ENCODE measurements at regions not wholly inside any gene's neighbourhood (a gene's known extent, or its start where the extent isn't known, plus 50 kb on each side); places are given as distances from the start of the nearest gene placed in this dataset.

GRCh38 chr17:74107107-74107506, 96.4 kb upstream of the RPL38 start:
- H3K4me3 Mint-ChIP-seq, result no peak overlapping the region
- no peak overlapping the region for H3K27ac Mint-ChIP-seq
- peaks cover 0 to 8% (median 0%) of the 10 kb centered on the region in 7 donors for H3K4me1 Mint-ChIP-seq
- ChIA-PET POLR2A (no interaction called here), CTCF (no interaction called here)
- H3K36me3 ChIP-seq (ENCODE audit: control insufficient read depth in 2 of 3, insufficient read depth in 3 of 3, low read length in 3 of 3), result no peaks in the 10 kb centered on the region
- H3K27me3 Mint-ChIP-seq, result peaks cover 4 to 36% (median 20%) of the 10 kb centered on the region in 5 donors
- intact Hi-C loops (cut with micrococcal nuclease), result no loop called here
- peaks cover 0 to 7% (median 0%) of the 10 kb centered on the region in 11 donors for H3K9me3 Mint-ChIP-seq
- H3K4me1 ChIP-seq (ENCODE audit: control insufficient read depth in 2 of 2, insufficient read depth in 2 of 2, low read length in 2 of 2), result no peaks in the 10 kb centered on the region
- H3K27me3 ChIP-seq (ENCODE audit: control insufficient read depth in 2 of 2, insufficient read depth in 2 of 2, low read length in 2 of 2), result no peaks in the 10 kb centered on the region
- H3K27ac ChIP-seq (ENCODE audit: low read depth, low read length), result no peak overlapping the region
- ATAC-seq (no peak), DNase-seq (no peak)
- no peak overlapping the region for H3K4me3 ChIP-seq (ENCODE audit: low read length)
- no peaks in the 10 kb centered on the region for H3K9me3 ChIP-seq (ENCODE audit: control insufficient read depth in 2 of 3, low read length in 3 of 3)
- no peaks in the 10 kb centered on the region for H3K36me3 Mint-ChIP-seq

GRCh38 chr17:74108126-74108705, 95.3 kb upstream of the RPL38 start:
- Mint-ChIP-seq H3K36me3 (no peaks in the 10 kb centered on the region), H3K9me3 (peaks cover 0 to 7% (median 0%) of the 10 kb centered on the region in 11 donors), H3K27me3 (peaks cover 0 to 28% (median 9%) of the 10 kb centered on the region in 5 donors), H3K4me1 (peaks cover 0 to 8% (median 0%) of the 10 kb centered on the region in 7 donors), H3K27ac (no peak overlapping the region), H3K4me3 (no peak overlapping the region)
- CTCF ChIA-PET, result no interaction called here
- H3K27me3 ChIP-seq (ENCODE audit: control insufficient read depth in 2 of 2, insufficient read depth in 2 of 2, low read length in 2 of 2), result no peaks in the 10 kb centered on the region
- H3K27ac ChIP-seq (ENCODE audit: low read depth, low read length), result no peak overlapping the region
- POLR2A ChIA-PET, result no interaction called here
- H3K36me3 ChIP-seq (ENCODE audit: control insufficient read depth in 2 of 3, insufficient read depth in 3 of 3, low read length in 3 of 3), result no peaks in the 10 kb centered on the region
- H3K9me3 ChIP-seq (ENCODE audit: control insufficient read depth in 2 of 3, low read length in 3 of 3), result no peaks in the 10 kb centered on the region
- H3K4me3 ChIP-seq (ENCODE audit: low read length), result no peak overlapping the region
- no peaks in the 10 kb centered on the region for H3K4me1 ChIP-seq (ENCODE audit: control insufficient read depth in 2 of 2, insufficient read depth in 2 of 2, low read length in 2 of 2)
- ATAC-seq (no peak), DNase-seq (no peak)
- intact Hi-C loops (cut with micrococcal nuclease), result no loop called here

GRCh38 chr17:74110467-74110866, 93.0 kb upstream of the RPL38 start:
- ChIA-PET POLR2A (no interaction called here), CTCF (no interaction called here)
- peaks cover 0 to 31% (median 9%) of the 10 kb centered on the region in 5 donors for H3K27me3 Mint-ChIP-seq
- Histone ChIP-seq H3K4me1 (ENCODE audit: control insufficient read depth in 2 of 2, insufficient read depth in 2 of 2, low read length in 2 of 2) (no peaks in the 10 kb centered on the region), H3K4me3 (ENCODE audit: low read length) (no peak overlapping the region), H3K27ac (ENCODE audit: low read depth, low read length) (no peak overlapping the region), H3K36me3 (ENCODE audit: control insufficient read depth in 2 of 3, insufficient read depth in 3 of 3, low read length in 3 of 3) (no peaks in the 10 kb centered on the region), H3K9me3 (ENCODE audit: control insufficient read depth in 2 of 3, low read length in 3 of 3) (no peaks in the 10 kb centered on the region), H3K27me3 (ENCODE audit: control insufficient read depth in 2 of 2, insufficient read depth in 2 of 2, low read length in 2 of 2) (no peaks in the 10 kb centered on the region)
- H3K36me3 Mint-ChIP-seq, result no peaks in the 10 kb centered on the region
- intact Hi-C loops (cut with micrococcal nuclease), result no loop called here
- H3K4me1 Mint-ChIP-seq, result no peaks in the 10 kb centered on the region
- H3K4me3 Mint-ChIP-seq, result no peak overlapping the region
- ATAC-seq, result no peak
- H3K27ac Mint-ChIP-seq, result no peak overlapping the region
- DNase-seq, result no peak
- peaks cover 0 to 10% (median 0%) of the 10 kb centered on the region in 11 donors for H3K9me3 Mint-ChIP-seq

GRCh38 chr17:74113326-74113725, 90.2 kb upstream of the RPL38 start:
- Mint-ChIP-seq H3K36me3 (no peaks in the 10 kb centered on the region), H3K4me3 (no peak overlapping the region), H3K27ac (no peak overlapping the region), H3K27me3 (peaks cover 8 to 37% (median 20%) of the 10 kb centered on the region in 5 donors), H3K9me3 (peaks cover 0 to 3% (median 0%) of the 10 kb centered on the region in 11 donors), H3K4me1 (peaks cover 0 to 2% (median 0%) of the 10 kb centered on the region in 7 donors)
- CTCF ChIA-PET, result no interaction called here
- no peaks in the 10 kb centered on the region for H3K36me3 ChIP-seq (ENCODE audit: control insufficient read depth in 2 of 3, insufficient read depth in 3 of 3, low read length in 3 of 3)
- H3K9me3 ChIP-seq (ENCODE audit: control insufficient read depth in 2 of 3, low read length in 3 of 3), result no peaks in the 10 kb centered on the region
- H3K27ac ChIP-seq (ENCODE audit: low read depth, low read length), result no peak overlapping the region
- H3K4me3 ChIP-seq (ENCODE audit: low read length), result no peak overlapping the region
- POLR2A ChIA-PET, result no interaction called here
- no peaks in the 10 kb centered on the region for H3K4me1 ChIP-seq (ENCODE audit: control insufficient read depth in 2 of 2, insufficient read depth in 2 of 2, low read length in 2 of 2)
- H3K27me3 ChIP-seq (ENCODE audit: control insufficient read depth in 2 of 2, insufficient read depth in 2 of 2, low read length in 2 of 2), result no peaks in the 10 kb centered on the region
- DNase-seq (no peak), ATAC-seq (no peak)
- intact Hi-C loops (cut with micrococcal nuclease), result no loop called here

- peaks cover 0 to 2% (median 0%) of the 10 kb centered on the region in 7 donors for H3K4me1 Mint-ChIP-seq
- POLR2A ChIA-PET, result no interaction called here
- H3K27ac Mint-ChIP-seq, result no peak overlapping the region
- DNase-seq, result no peak
- Histone ChIP-seq H3K27ac (ENCODE audit: low read depth, low read length) (no peak overlapping the region), H3K27me3 (ENCODE audit: control insufficient read depth in 2 of 2, insufficient read depth in 2 of 2, low read length in 2 of 2) (no peaks in the 10 kb centered on the region), H3K36me3 (ENCODE audit: control insufficient read depth in 2 of 3, insufficient read depth in 3 of 3, low read length in 3 of 3) (no peaks in the 10 kb centered on the region), H3K9me3 (ENCODE audit: control insufficient read depth in 2 of 3, low read length in 3 of 3) (no peaks in the 10 kb centered on the region), H3K4me3 (ENCODE audit: low read length) (no peak overlapping the region), H3K4me1 (ENCODE audit: control insufficient read depth in 2 of 2, insufficient read depth in 2 of 2, low read length in 2 of 2) (no peaks in the 10 kb centered on the region)
- no peak for ATAC-seq
- intact Hi-C loops (cut with micrococcal nuclease), result no loop called here
- H3K9me3 Mint-ChIP-seq, result peaks cover 0 to 4% (median 0%) of the 10 kb centered on the region in 11 donors
- no peaks in the 10 kb centered on the region for H3K36me3 Mint-ChIP-seq
- H3K4me3 Mint-ChIP-seq, result no peak overlapping the region
- CTCF ChIA-PET, result no interaction called here
- peaks cover 8 to 32% (median 20%) of the 10 kb centered on the region in 5 donors for H3K27me3 Mint-ChIP-seq
Observed at GRCh38 chr17:74113952-74114351, 89.5 kb upstream of the RPL38 start.

GRCh38 chr17:74114881-74115470, 88.5 kb upstream of the RPL38 start:
- POLR2A ChIA-PET, result no interaction called here
- H3K4me3 Mint-ChIP-seq, result no peak overlapping the region
- H3K4me3 ChIP-seq (ENCODE audit: low read length), result no peak overlapping the region

GRCh38 chr17:74115586-74115985, 87.9 kb upstream of the RPL38 start:
- Mint-ChIP-seq H3K4me1 (peaks cover 0 to 2% (median 0%) of the 10 kb centered on the region in 7 donors), H3K9me3 (peaks cover 0 to 4% (median 0%) of the 10 kb centered on the region in 11 donors), H3K36me3 (no peaks in the 10 kb centered on the region), H3K27me3 (peaks cover 8 to 33% (median 20%) of the 10 kb centered on the region in 5 donors), H3K4me3 (no peak overlapping the region), H3K27ac (no peak overlapping the region)
- Histone ChIP-seq H3K27ac (ENCODE audit: low read depth, low read length) (no peak overlapping the region), H3K36me3 (ENCODE audit: control insufficient read depth in 2 of 3, insufficient read depth in 3 of 3, low read length in 3 of 3) (no peaks in the 10 kb centered on the region), H3K9me3 (ENCODE audit: control insufficient read depth in 2 of 3, low read length in 3 of 3) (no peaks in the 10 kb centered on the region), H3K27me3 (ENCODE audit: control insufficient read depth in 2 of 2, insufficient read depth in 2 of 2, low read length in 2 of 2) (no peaks in the 10 kb centered on the region), H3K4me3 (ENCODE audit: low read length) (no peak overlapping the region), H3K4me1 (ENCODE audit: control insufficient read depth in 2 of 2, insufficient read depth in 2 of 2, low read length in 2 of 2) (no peaks in the 10 kb centered on the region)
- ATAC-seq, result no peak
- ChIA-PET POLR2A (no interaction called here), CTCF (no interaction called here)
- intact Hi-C loops (cut with micrococcal nuclease), result no loop called here
- DNase-seq, result no peak

More at GRCh38 chr17:74114881-74115470, 88.5 kb upstream of the RPL38 start:
- Histone ChIP-seq H3K27me3 (ENCODE audit: control insufficient read depth in 2 of 2, insufficient read depth in 2 of 2, low read length in 2 of 2) (no peaks in the 10 kb centered on the region), H3K27ac (ENCODE audit: low read depth, low read length) (no peak overlapping the region), H3K9me3 (ENCODE audit: control insufficient read depth in 2 of 3, low read length in 3 of 3) (no peaks in the 10 kb centered on the region), H3K4me1 (ENCODE audit: control insufficient read depth in 2 of 2, insufficient read depth in 2 of 2, low read length in 2 of 2) (no peaks in the 10 kb centered on the region), H3K36me3 (ENCODE audit: control insufficient read depth in 2 of 3, insufficient read depth in 3 of 3, low read length in 3 of 3) (no peaks in the 10 kb centered on the region)
- Mint-ChIP-seq H3K4me1 (peaks cover 0 to 2% (median 0%) of the 10 kb centered on the region in 7 donors), H3K27ac (no peak overlapping the region), H3K9me3 (peaks cover 0 to 4% (median 0%) of the 10 kb centered on the region in 11 donors), H3K36me3 (no peaks in the 10 kb centered on the region), H3K27me3 (peaks cover 8 to 35% (median 21%) of the 10 kb centered on the region in 5 donors)
- no peak for DNase-seq
- CTCF ChIA-PET, result no interaction called here
- intact Hi-C loops (cut with micrococcal nuclease), result no loop called here
- no peak for ATAC-seq
